HG02588 (cell line): ENCODE measurements at regions not wholly inside any gene's neighbourhood (a gene's known extent, or its start where the extent isn't known, plus 50 kb on each side); places are given as distances from the start of the nearest gene placed in this dataset.
"Not testable (repeated sequence)": the region's sequence is repeated elsewhere in the genome, so short reads cannot be mapped to it uniquely, and the experiment has no call there.

Source experiments
- ATAC-seq: cut with Tn5 transposase; IDR thresholded peaks from one replicate; pipeline ENCODE4 v1.9.1; 2021; ENCODE audit warnings: mild to moderate bottlenecking, moderate library complexity; ENCODE audit not compliant: unreplicated experiment

GRCh38 chr7:55743454-55743717 lies 119.2 kb downstream of the SEPTIN14 start:
- ATAC-seq: not testable (repeated sequence)

GRCh38 chr7:55742651-55743453 lies 119.7 kb downstream of the SEPTIN14 start:
- ATAC-seq: not testable (repeated sequence)

- ATAC-seq: not testable (repeated sequence)
Measured at GRCh38 chr7:55741721-55742631, 120.6 kb downstream of the SEPTIN14 start.

- ATAC-seq: not testable (repeated sequence)
Measured at GRCh38 chr7:55740633-55741250, 121.8 kb downstream of the SEPTIN14 start.

- ATAC-seq: not testable (repeated sequence)
Measured at GRCh38 chr7:55740053-55740452, 122.5 kb downstream of the SEPTIN14 start.

GRCh38 chr7:55736641-55737221 lies 125.8 kb downstream of the SEPTIN14 start:
- not testable (repeated sequence) for ATAC-seq

GRCh38 chr7:55733241-55734140 lies 129.1 kb downstream of the SEPTIN14 start:
- ATAC-seq: no peak

- ATAC-seq: no peak
Measured at GRCh38 chr7:55731931-55732330, 130.6 kb downstream of the SEPTIN14 start.

GRCh38 chr7:55730197-55730596 lies 132.4 kb downstream of the SEPTIN14 start:
- ATAC-seq: no peak

GRCh38 chr7:55723621-55723941 lies 139.0 kb downstream of the SEPTIN14 start:
- ATAC-seq: no peak

- ATAC-seq: peak; percentile 98
Measured at GRCh38 chr7:55722874-55723620, 139.5 kb downstream of the SEPTIN14 start.

GRCh38 chr7:55721004-55721403 lies 141.5 kb downstream of the SEPTIN14 start:
- ATAC-seq: not testable (repeated sequence)

GRCh38 chr7:55715247-55715867 lies 143.1 kb upstream of the VOPP1 start:
- not testable (repeated sequence) for ATAC-seq

- not testable (repeated sequence) for ATAC-seq
Measured at GRCh38 chr7:55714370-55714769, 142.1 kb upstream of the VOPP1 start.

- not testable (repeated sequence) for ATAC-seq
Measured at GRCh38 chr7:55710312-55710711, 138.0 kb upstream of the VOPP1 start.

- not testable (repeated sequence) for ATAC-seq
Measured at GRCh38 chr7:55708028-55708427, 135.7 kb upstream of the VOPP1 start.

- not testable (repeated sequence) for ATAC-seq
Measured at GRCh38 chr7:55707410-55707809, 135.1 kb upstream of the VOPP1 start.

GRCh38 chr7:55706451-55707195 lies 134.3 kb upstream of the VOPP1 start:
- not testable (repeated sequence) for ATAC-seq
